WTC11 (cell line): ENCODE measurements at regions not wholly inside any gene's neighbourhood (a gene's known extent, or its start where the extent isn't known, plus 50 kb on each side); places are given as distances from the start of the nearest gene placed in this dataset.

ENCODE experiments used
- ATAC-seq: fragments of 200-7000 bp; cut with Tn5 transposase; 2 replicates; pipeline ENCODE4 v1.10.0; 2021; ENCODE audit warnings: mild to moderate bottlenecking, moderate library complexity
- CTCF ChIA-PET: fragments of 300-600 bp; sonication (Branson Sonifier 250); formaldehyde crosslinking; loops from one replicate; lab custom pipeline; 2021; ENCODE audit warnings: antibody characterized with exemption; lab: Charles Lee
- POLR2A ChIA-PET: fragments of 350-600 bp; sonication (Branson Sonifier 250); formaldehyde crosslinking; loops from one replicate; lab custom pipeline; 2021; ENCODE audit warnings: antibody characterized with exemption; lab: Charles Lee
- DNase-seq: peaks from one replicate; pipeline ENCODE4 v3.0.0; 2021; ENCODE audit warnings: low spot score
- H3K27ac Mint-ChIP-seq: 2 replicates; pipeline ENCODE4 v1.8.0; 2021; ENCODE audit warnings: mixed read lengths
- H3K27me3 Mint-ChIP-seq: 2 replicates; pipeline ENCODE4 v1.8.0; 2021; ENCODE audit warnings: low read depth, mild to moderate bottlenecking, moderate library complexity, mixed read lengths
- H3K36me3 Mint-ChIP-seq: 2 replicates; pipeline ENCODE4 v1.8.0; 2021; ENCODE audit warnings: mixed read lengths
- H3K4me1 Mint-ChIP-seq: 2 replicates; pipeline ENCODE4 v1.8.0; 2022; ENCODE audit warnings: mixed read lengths
- H3K4me3 Mint-ChIP-seq: 2 replicates; pipeline ENCODE4 v1.8.0; 2021; ENCODE audit warnings: mild to moderate bottlenecking, moderate library complexity, mixed read lengths
- H3K9me3 Mint-ChIP-seq: 2 replicates; pipeline ENCODE4 v1.8.0; 2021; ENCODE audit warnings: mixed read lengths
- CBFB ChIP-seq: sonication (generic); formaldehyde crosslinking; IDR thresholded peaks from 2 replicates; pipeline ENCODE4 v1.8.1; 2022; ENCODE audit warnings: mild to moderate bottlenecking, low read depth, missing genetic modification reagents
- CDX4 ChIP-seq: fragments of 250-450 bp; sonication (Bioruptor Pico); IDR thresholded peaks from 2 replicates; pipeline ENCODE4 v1.9.0; 2021; ENCODE audit warnings: moderate library complexity, mild to moderate bottlenecking, inconsistent platforms, borderline replicate concordance
- CREB1 ChIP-seq: sonication (generic); formaldehyde crosslinking; IDR thresholded peaks from 2 replicates; pipeline ENCODE4 v1.8.0; 2023; ENCODE audit warnings: mild to moderate bottlenecking, missing genetic modification reagents
- CREM ChIP-seq: sonication (generic); formaldehyde crosslinking; IDR thresholded peaks from 2 replicates; pipeline ENCODE4 v1.8.1; 2022; ENCODE audit warnings: mild to moderate bottlenecking, missing genetic modification reagents, moderate library complexity
- ESRRA ChIP-seq: sonication (generic); formaldehyde crosslinking; IDR thresholded peaks from 2 replicates; pipeline ENCODE4 v1.8.1; 2022; ENCODE audit warnings: mild to moderate bottlenecking, missing genetic modification reagents, borderline replicate concordance
- FOXK1 ChIP-seq: sonication (generic); formaldehyde crosslinking; IDR thresholded peaks from 2 replicates; pipeline ENCODE4 v1.8.0; 2022; ENCODE audit warnings: mild to moderate bottlenecking, moderate library complexity, missing genetic modification reagents
- FOXP1 ChIP-seq: sonication (generic); formaldehyde crosslinking; IDR thresholded peaks from 2 replicates; pipeline ENCODE4 v1.8.0; 2022; ENCODE audit warnings: missing genetic modification reagents, mild to moderate bottlenecking, moderate library complexity, borderline replicate concordance
- FOXP4 ChIP-seq: sonication (generic); formaldehyde crosslinking; IDR thresholded peaks from 2 replicates; pipeline ENCODE4 v1.8.0; 2022; ENCODE audit warnings: mild to moderate bottlenecking, missing genetic modification reagents
- GRHL2 ChIP-seq: fragments of 250-450 bp; sonication (Bioruptor Pico); IDR thresholded peaks from 2 replicates; pipeline ENCODE4 v1.8.0; 2022; ENCODE audit warnings: mild to moderate bottlenecking, moderate library complexity; ENCODE audit not compliant: insufficient replicate concordance, severe bottlenecking
- HMGXB4 ChIP-seq: sonication (generic); formaldehyde crosslinking; IDR thresholded peaks from 2 replicates; pipeline ENCODE4 v1.8.1; 2023; ENCODE audit warnings: mild to moderate bottlenecking, moderate library complexity, missing genetic modification reagents
- IRF2 ChIP-seq: sonication (generic); formaldehyde crosslinking; IDR thresholded peaks from 2 replicates; pipeline ENCODE4 v1.8.0; 2022; ENCODE audit warnings: low read depth, missing genetic modification reagents, borderline replicate concordance
- KAT7 ChIP-seq: sonication (generic); formaldehyde crosslinking; IDR thresholded peaks from 2 replicates; pipeline ENCODE4 v1.8.1; 2023; ENCODE audit warnings: missing genetic modification reagents, mild to moderate bottlenecking, borderline replicate concordance
- MYBL2 ChIP-seq: sonication (generic); formaldehyde crosslinking; IDR thresholded peaks from 2 replicates; pipeline ENCODE4 v1.8.1; 2023; ENCODE audit warnings: mild to moderate bottlenecking, moderate library complexity, missing genetic modification reagents
- PREB ChIP-seq: sonication (generic); formaldehyde crosslinking; IDR thresholded peaks from 2 replicates; pipeline ENCODE4 v1.8.1; 2022; ENCODE audit warnings: mild to moderate bottlenecking, missing genetic modification reagents, moderate library complexity, borderline replicate concordance
- PRRX2 ChIP-seq: fragments of 250-450 bp; sonication (Bioruptor Pico); IDR thresholded peaks from 2 replicates; pipeline ENCODE4 v1.8.0; 2021; ENCODE audit warnings: mild to moderate bottlenecking
- RORB ChIP-seq: fragments of 250-450 bp; sonication (Bioruptor Pico); IDR thresholded peaks from 2 replicates; pipeline ENCODE4 v1.9.0; 2021; ENCODE audit warnings: mild to moderate bottlenecking
- TEAD4 ChIP-seq: sonication (generic); formaldehyde crosslinking; IDR thresholded peaks from 2 replicates; pipeline ENCODE4 v1.8.0; 2022; ENCODE audit warnings: mild to moderate bottlenecking, missing genetic modification reagents
- ZMAT4 ChIP-seq: fragments of 250-450 bp; sonication (Bioruptor Pico); IDR thresholded peaks from 2 replicates; pipeline ENCODE4 v1.9.0; 2021; ENCODE audit warnings: mild to moderate bottlenecking
- ZNF281 ChIP-seq: sonication (generic); formaldehyde crosslinking; IDR thresholded peaks from 2 replicates; pipeline ENCODE4 v1.8.0; 2023; ENCODE audit warnings: mild to moderate bottlenecking, missing genetic modification reagents

- H3K36me3 Mint-ChIP-seq: peaks cover 11% of the 10 kb centered on the region
- H3K27ac Mint-ChIP-seq: no peak overlapping the region
- POLR2A ChIA-PET: no interaction called here
- CTCF ChIA-PET: no interaction called here
- H3K9me3 Mint-ChIP-seq: peaks cover 35% of the 10 kb centered on the region
- ATAC-seq: no peak
- peaks cover 8% of the 10 kb centered on the region for H3K4me1 Mint-ChIP-seq
- no peak for TF ChIP-seq KAT7
- TF ChIP-seq PREB (CRISPR knock-in tag): no peak
- no peak for DNase-seq
- H3K4me3 Mint-ChIP-seq: no peak overlapping the region
- peaks cover 3% of the 10 kb centered on the region; the same call in 1 of the 2 replicates for H3K27me3 Mint-ChIP-seq
Measured at GRCh38 chr9:90057361-90057760, 452.5 kb downstream of the GADD45G start.

GRCh38 chr9:90058182-90058763 is 453.5 kb downstream of the GADD45G start:
- H3K4me1 Mint-ChIP-seq: peaks cover 12% of the 10 kb centered on the region
- CTCF ChIA-PET: no interaction called here
- TF ChIP-seq CBFB (CRISPR knock-in tag) (no peak), CREB1 (CRISPR knock-in tag) (no peak), FOXK1 (CRISPR knock-in tag) (no peak), FOXP1 (CRISPR knock-in tag) (no peak), ZMAT4 (CRISPR knock-in tag) (no peak), CREM (no peak), TEAD4 (CRISPR knock-in tag) (no peak), CDX4 (no peak), HMGXB4 (CRISPR knock-in tag) (no peak), RORB (CRISPR knock-in tag) (no peak), FOXP4 (CRISPR knock-in tag) (no peak), IRF2 (no peak), PRRX2 (CRISPR knock-in tag) (no peak), ESRRA (CRISPR knock-in tag) (no peak), ZNF281 (no peak), MYBL2 (CRISPR knock-in tag) (no peak), GRHL2 (CRISPR knock-in tag) (no peak)
- TF ChIP-seq, all 79 proteins: peak for 0
- no peak overlapping the region for H3K27ac Mint-ChIP-seq
- peaks cover 32% of the 10 kb centered on the region for H3K9me3 Mint-ChIP-seq
- POLR2A ChIA-PET: no interaction called here
- peaks cover 3% of the 10 kb centered on the region; the same call in 1 of the 2 replicates for H3K27me3 Mint-ChIP-seq
- H3K36me3 Mint-ChIP-seq: peaks cover 9% of the 10 kb centered on the region
- no peak overlapping the region for H3K4me3 Mint-ChIP-seq
- DNase-seq (no peak), ATAC-seq (no peak)
